Epithelial cell of esophagus (primary cell): ENCODE measurements at regions not wholly inside any gene's neighbourhood (a gene's known extent, or its start where the extent isn't known, plus 50 kb on each side); places are given as distances from the start of the nearest gene placed in this dataset.

Experiments used
- DNase-seq: peaks from one replicate; pipeline ENCODE4 v3.0.0; 2010; ENCODE audit warnings: low read depth
- H3K4me3 ChIP-seq: 2 replicates; pipeline ENCODE4 v1.5.1; 2011; ENCODE audit warnings: mild to moderate bottlenecking, low read length, control low read depth
- TF ChIP-seq, protein P1 (sequence below): IDR thresholded peaks from 2 replicates; pipeline ENCODE4 v1.5.1; 2011; ENCODE audit warnings: low read depth, mild to moderate bottlenecking, low read length, control low read depth, inconsistent platforms; ENCODE audit not compliant: insufficient read depth; ENCODE audit errors: missing control alignments

DNA sequence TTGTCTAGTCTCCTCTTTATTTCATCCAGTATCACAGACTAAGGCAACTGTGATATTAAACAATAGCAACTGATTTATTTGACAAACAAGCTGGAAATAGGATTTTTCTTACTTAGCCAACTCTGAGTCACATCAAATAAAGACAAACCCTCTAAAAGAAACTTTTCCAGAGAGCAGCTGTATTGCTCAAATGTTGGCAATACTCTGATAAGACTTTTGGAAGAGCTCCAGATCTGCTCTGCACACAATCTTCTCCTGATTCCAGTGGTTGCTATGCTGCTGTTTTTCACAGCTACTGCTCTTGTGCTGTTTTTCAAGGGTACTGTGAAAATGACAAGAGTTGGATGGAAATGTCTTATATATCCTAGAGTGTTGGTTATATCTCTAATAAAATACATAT lies 1479.2 kb downstream of the SLITRK5 start:
- H3K4me3 ChIP-seq: no peak overlapping the region
- no peak for DNase-seq
- TF ChIP-seq, protein P1, sequence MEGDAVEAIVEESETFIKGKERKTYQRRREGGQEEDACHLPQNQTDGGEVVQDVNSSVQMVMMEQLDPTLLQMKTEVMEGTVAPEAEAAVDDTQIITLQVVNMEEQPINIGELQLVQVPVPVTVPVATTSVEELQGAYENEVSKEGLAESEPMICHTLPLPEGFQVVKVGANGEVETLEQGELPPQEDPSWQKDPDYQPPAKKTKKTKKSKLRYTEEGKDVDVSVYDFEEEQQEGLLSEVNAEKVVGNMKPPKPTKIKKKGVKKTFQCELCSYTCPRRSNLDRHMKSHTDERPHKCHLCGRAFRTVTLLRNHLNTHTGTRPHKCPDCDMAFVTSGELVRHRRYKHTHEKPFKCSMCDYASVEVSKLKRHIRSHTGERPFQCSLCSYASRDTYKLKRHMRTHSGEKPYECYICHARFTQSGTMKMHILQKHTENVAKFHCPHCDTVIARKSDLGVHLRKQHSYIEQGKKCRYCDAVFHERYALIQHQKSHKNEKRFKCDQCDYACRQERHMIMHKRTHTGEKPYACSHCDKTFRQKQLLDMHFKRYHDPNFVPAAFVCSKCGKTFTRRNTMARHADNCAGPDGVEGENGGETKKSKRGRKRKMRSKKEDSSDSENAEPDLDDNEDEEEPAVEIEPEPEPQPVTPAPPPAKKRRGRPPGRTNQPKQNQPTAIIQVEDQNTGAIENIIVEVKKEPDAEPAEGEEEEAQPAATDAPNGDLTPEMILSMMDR: no peak

DNA sequence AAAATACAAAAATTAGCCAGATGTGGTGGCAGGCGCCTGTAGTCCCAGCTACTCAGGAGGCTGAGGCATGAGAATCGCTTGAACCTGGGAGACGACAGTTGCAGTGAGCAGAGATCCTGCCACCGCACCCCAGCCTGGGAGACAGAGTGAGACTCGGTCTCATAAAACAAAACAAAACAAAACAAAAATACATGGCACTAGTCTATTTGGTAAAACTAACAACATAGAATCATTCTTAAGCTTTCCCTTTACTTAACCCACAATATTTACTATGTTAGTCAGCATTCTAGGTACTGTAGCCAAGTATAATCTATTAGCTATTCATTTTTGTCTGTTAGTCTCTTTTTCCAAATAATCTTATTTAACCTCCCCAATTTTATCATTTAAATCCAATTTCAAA lies 1482.8 kb downstream of the SLITRK5 start:
- TF ChIP-seq, protein P1: no peak

DNA sequence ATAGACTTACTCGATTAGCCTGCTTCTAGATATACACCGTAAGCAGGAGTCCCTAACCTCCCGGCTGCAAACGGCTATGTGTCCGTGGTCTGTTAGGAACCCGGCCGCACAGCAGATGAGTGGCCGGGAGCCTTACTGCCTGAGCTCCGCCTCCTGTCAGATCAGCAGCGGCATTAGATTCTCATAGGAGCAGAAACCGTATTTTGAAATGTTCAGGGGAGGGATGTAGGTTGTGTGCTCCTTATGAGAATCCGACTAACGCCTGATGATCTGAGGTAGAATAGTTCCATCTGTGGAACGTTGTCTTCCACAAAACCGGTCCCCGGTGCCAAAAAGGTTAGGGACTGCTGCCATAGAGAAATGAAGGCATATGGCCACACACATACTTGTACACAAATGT lies 1491.9 kb downstream of the SLITRK5 start:
- TF ChIP-seq, protein P1: no peak
- DNase-seq: no peak
- no peak overlapping the region for H3K4me3 ChIP-seq

More for the DNA sequence above, 1482.8 kb downstream of the SLITRK5 start:
- no peak for DNase-seq
- H3K4me3 ChIP-seq: no peak overlapping the region

DNA sequence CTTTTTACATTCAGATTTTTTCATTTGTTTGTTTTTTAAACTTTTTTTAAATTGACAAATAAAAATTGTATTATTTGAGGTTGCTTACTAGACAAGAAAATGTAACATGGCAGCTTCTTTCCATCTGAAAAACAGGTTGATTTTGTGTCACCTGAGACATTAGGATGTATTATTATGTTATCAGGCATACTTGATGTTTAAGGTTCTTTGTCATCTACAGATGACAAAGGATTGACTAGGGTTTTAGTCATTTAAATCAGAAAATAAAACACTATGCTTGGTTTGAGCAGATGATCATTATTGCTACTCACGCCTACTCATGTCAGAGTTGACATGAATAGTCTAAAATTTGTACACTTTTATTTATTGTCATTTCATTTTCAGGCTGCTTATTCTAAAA lies 1494.5 kb downstream of the SLITRK5 start:
- no peak for DNase-seq
- no peak overlapping the region for H3K4me3 ChIP-seq
- TF ChIP-seq, protein P1: no peak

DNA sequence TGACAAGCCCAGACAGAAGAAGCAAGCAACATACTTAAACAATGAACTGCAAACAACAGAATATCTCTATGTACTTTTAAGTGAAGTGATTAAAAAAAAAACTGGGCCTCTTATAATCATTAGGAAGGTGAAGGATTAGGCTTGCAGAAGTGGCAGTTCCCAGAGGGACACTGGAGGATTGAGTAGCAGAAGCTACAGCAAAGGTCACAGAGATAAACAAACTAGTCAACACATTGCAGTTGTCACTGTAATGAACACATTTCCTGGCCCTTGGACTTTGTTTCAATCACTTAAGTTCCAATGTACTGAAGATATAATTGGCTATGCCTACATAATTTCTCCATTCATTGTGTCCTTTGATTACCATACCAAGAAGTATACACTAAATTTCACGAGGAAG lies 1498.8 kb downstream of the SLITRK5 start:
- TF ChIP-seq, protein P1: no peak
- no peak overlapping the region for H3K4me3 ChIP-seq
- no peak for DNase-seq

DNA sequence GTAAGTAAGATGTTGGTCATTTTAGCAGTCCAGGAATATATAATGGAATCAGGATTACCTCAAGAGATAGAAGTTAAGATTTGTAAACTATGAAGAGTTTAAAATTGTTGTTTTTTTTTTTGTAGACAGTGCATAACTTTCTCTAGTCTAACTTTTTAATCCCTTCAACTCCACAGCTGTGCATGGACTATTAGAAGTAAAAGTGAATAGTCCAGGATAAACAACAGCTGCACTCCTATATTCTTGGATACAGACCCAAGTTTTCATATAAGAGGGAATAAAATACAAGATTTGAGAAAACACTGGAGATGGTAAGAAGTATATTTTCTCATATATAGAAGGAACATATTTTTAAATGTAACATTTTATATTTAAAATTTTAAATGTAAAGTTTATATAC lies 1509.9 kb downstream of the SLITRK5 start:
- no peak overlapping the region for H3K4me3 ChIP-seq
- no peak for DNase-seq
- TF ChIP-seq, protein P1: no peak

DNA sequence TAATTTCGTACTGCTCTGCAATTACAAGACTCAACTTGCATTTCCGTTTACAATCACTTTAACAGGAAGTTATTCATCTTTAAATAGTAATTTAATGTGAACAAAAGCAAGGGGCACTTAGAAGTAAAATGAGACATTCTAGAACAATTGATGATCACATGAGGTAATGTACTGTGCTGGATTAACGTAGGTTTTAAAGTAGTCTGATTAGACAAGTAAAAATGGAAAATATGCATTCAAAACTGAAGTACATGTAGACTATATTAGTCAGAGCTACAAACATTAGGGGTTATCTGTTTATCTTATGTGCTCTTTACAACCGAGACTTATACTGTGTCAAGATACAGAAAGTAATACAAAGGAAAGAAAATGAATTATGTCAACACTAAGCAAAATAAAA lies 1528.0 kb downstream of the SLITRK5 start:
- H3K4me3 ChIP-seq: no peak overlapping the region
- peak; percentile 79 for DNase-seq
- TF ChIP-seq, protein P1: no peak
